Activated naive CD8-positive, alpha-beta T cell treated with anti-CD3 and anti-CD28 coated beads, Interleukin-2, amount 50 U/mL, for 24 hours (primary cell): ENCODE measurements at regions not wholly inside any gene's neighbourhood (a gene's known extent, or its start where the extent isn't known, plus 50 kb on each side); places are given as distances from the start of the nearest gene placed in this dataset.

Experiments
- ATAC-seq: fragments of 150-1000 bp; cut with Tn5 transposase; one replicate; pipeline ENCODE4 v1.10.0; 2021
- DNase-seq: peaks from one replicate; pipeline ENCODE4 v3.0.0; 2021
- H3K27ac Mint-ChIP-seq: one replicate; pipeline ENCODE4 v1.8.0; 2021; ENCODE audit warnings: mild to moderate bottlenecking, mixed read lengths
- H3K27me3 Mint-ChIP-seq: one replicate; pipeline ENCODE4 v1.8.0; 2021; ENCODE audit warnings: mixed read lengths
- H3K36me3 Mint-ChIP-seq: one replicate; pipeline ENCODE4 v1.8.0; 2021; ENCODE audit warnings: low read depth, mixed read lengths
- H3K4me1 Mint-ChIP-seq: one replicate; pipeline ENCODE4 v1.8.0; 2021; ENCODE audit warnings: mixed read lengths
- H3K4me3 Mint-ChIP-seq: one replicate; pipeline ENCODE4 v1.8.0; 2021; ENCODE audit warnings: mild to moderate bottlenecking, moderate library complexity, mixed read lengths
- H3K9me3 Mint-ChIP-seq: one replicate; pipeline ENCODE4 v1.8.0; 2021; ENCODE audit warnings: mixed read lengths

DNA sequence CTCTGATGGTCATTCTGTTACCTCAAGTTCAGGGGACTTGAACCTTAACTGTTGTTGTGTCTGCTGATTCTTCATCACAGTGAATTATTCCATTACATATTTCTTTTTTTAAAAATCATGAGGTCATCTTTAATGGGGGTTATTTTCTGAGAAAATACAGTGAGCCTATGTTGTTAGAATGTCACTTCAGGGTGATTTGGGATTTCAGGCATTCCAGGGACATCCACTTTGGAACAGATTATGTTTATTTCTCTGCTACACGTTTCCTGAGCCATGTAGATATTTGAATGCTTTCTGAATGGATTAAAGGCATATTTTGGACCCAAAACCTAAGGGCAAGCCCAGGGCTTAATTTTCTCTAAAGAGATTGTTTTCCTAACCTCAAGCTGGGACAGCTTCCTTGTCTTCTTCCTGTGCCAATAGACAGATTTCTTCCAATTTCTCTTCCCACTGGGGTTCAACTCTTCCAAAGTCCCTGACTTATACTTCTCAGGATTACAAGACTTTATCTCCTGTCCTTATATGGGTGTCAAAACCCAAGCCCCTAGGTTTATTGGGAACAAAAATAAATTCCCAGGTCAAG lies 271.7 kb downstream of the ARHGAP12 start:
- Mint-ChIP-seq H3K27ac (no peak overlapping the region), H3K27me3 (peaks cover 10% of the 10 kb centered on the region), H3K9me3 (no peaks in the 10 kb centered on the region), H3K36me3 (no peaks in the 10 kb centered on the region), H3K4me1 (no peaks in the 10 kb centered on the region), H3K4me3 (no peak overlapping the region)
- ATAC-seq = no peak
- DNase-seq = no peak

DNA sequence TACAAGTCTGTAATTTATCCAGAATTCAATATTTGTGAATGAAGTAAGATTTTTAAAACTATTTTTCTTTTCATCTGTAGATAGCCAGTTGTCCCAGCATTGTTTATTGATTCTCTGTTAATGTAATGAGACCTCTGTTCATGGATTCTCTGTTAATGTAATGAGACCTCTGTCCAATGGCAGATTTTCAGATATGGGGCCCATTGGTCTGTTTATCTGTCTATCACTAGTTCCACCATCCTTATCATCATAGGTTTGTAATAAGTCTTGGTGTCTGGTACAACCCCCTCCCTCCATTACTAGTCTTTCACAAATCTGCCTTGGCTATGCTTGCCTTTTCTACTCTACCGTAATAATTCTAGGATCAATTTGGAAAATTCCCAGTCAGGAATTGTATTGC lies 276.6 kb downstream of the ARHGAP12 start:
- H3K9me3 Mint-ChIP-seq = no peaks in the 10 kb centered on the region
- H3K4me3 Mint-ChIP-seq = no peak overlapping the region
- H3K4me1 Mint-ChIP-seq = no peaks in the 10 kb centered on the region
- peaks cover 13% of the 10 kb centered on the region for H3K27me3 Mint-ChIP-seq
- H3K36me3 Mint-ChIP-seq = no peaks in the 10 kb centered on the region
- H3K27ac Mint-ChIP-seq = no peak overlapping the region
- ATAC-seq = no peak
- no peak for DNase-seq

DNA sequence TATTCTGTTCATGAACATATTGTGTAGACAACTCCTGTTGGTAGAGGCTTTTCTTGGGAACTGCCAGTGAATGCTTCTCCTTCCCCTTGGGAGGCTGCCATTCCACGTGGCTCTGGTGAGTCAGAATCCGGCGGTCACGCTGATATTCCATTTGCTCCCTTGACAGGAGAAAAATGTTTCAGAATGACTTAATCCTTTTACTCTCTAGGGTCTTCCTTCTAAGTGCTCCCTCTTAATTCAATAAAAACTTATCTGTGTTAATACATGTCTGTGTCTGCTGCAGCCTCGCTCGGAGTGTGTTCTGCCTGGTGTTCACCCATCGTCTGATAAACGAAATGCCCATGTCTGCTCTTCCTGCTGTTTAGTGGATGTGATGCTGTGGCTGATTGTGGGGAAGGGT lies 278.6 kb downstream of the ARHGAP12 start:
- Mint-ChIP-seq H3K9me3 (no peaks in the 10 kb centered on the region), H3K36me3 (no peaks in the 10 kb centered on the region), H3K27me3 (peaks cover 8% of the 10 kb centered on the region), H3K4me3 (no peak overlapping the region), H3K27ac (no peak overlapping the region), H3K4me1 (no peaks in the 10 kb centered on the region)
- no peak for ATAC-seq
- DNase-seq = no peak

DNA sequence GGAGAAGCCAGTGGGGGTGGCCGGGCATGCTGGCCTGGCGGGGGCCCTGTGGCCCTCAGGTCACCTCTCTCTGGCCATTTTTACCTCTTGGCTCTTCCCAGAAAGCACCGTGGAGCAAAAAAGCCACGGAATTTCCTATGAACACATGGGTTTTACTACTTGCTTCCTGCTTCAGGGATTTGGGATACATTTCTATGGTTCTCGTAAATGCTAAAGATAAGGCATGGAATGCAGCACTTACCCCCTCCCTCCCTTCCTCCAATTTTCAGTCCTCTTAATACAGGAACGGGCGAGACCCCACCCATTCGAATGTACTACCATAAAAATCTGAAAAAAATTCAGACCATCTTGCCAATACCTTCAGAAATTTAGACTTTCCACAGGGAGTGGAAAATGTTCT lies 279.7 kb downstream of the ARHGAP12 start:
- Mint-ChIP-seq H3K4me1 (no peaks in the 10 kb centered on the region), H3K27me3 (peaks cover 10% of the 10 kb centered on the region), H3K27ac (no peak overlapping the region), H3K4me3 (no peak overlapping the region), H3K9me3 (no peaks in the 10 kb centered on the region), H3K36me3 (no peaks in the 10 kb centered on the region)
- DNase-seq = no peak
- ATAC-seq = no peak

DNA sequence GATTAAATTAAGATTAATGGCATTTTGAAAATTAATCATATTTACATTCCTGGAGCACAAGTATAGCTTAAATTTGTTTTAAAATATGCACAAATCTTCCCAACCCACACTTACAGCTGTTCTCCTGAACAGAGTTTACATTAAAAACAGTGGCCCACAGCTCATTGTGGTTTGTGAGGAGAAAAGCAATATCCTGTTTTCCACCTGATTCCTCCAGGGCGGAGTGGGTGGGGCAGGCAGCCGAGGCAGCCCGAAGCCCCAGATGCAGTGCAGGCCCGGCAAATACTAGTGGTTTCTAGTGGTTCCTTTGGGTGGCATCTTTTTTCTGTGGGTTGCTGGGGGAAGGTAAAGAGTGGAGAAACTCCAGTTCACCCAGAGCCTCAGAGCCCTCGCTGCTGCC lies 280.8 kb downstream of the ARHGAP12 start:
- no peak overlapping the region for H3K27ac Mint-ChIP-seq

DNA sequence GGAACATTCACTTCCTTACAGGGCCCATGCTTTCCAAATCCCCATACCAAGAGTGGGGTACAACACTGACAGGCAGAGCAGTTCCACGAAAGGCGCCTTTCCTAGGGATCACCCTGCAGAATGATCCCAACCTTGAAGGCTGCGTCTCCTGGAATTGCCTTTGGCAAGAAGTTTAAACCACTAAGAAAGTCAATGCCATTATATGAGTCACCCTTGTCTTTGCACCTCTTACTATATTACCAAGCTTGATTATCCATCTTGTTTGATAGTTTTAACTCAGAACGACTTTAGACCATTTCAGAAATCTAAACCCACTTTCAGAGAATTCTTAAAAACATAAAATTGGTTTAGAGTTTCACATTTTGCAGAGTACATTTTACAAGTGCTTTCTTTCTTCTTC lies 282.1 kb downstream of the ARHGAP12 start:
- no peak for DNase-seq
- no peak for ATAC-seq
- Mint-ChIP-seq H3K27me3 (peaks cover 8% of the 10 kb centered on the region), H3K4me3 (no peak overlapping the region), H3K4me1 (no peaks in the 10 kb centered on the region), H3K36me3 (no peaks in the 10 kb centered on the region), H3K9me3 (no peaks in the 10 kb centered on the region), H3K27ac (no peak overlapping the region)

More for the DNA sequence above, 280.8 kb downstream of the ARHGAP12 start:
- DNase-seq = no peak
- Mint-ChIP-seq H3K27me3 (peaks cover 8% of the 10 kb centered on the region), H3K36me3 (no peaks in the 10 kb centered on the region), H3K4me3 (no peak overlapping the region), H3K9me3 (no peaks in the 10 kb centered on the region), H3K4me1 (no peaks in the 10 kb centered on the region)
- ATAC-seq = no peak

DNA sequence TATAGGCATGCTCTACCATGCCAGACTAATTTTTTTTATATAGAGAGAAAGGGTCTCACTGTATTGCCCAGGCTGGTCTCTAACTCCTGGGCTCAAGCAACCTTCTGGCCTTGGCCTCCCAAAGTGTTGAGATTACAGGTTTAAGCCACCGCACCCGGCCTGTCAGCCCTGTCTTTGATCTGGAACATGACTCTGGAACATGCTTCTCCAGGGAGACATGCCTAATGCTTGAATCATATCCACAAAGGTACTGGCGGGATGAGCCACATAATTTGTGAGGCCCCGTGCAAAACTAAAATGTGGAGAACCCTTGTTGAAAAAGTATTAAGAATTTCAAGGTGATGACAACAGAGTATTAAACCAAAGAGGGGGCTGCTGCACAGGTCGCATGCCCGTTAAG lies 282.8 kb downstream of the ARHGAP12 start:
- ATAC-seq (no peak), DNase-seq (no peak)
- no peaks in the 10 kb centered on the region for H3K4me1 Mint-ChIP-seq
- peaks cover 8% of the 10 kb centered on the region for H3K27me3 Mint-ChIP-seq
- H3K36me3 Mint-ChIP-seq = no peaks in the 10 kb centered on the region
- H3K9me3 Mint-ChIP-seq = no peaks in the 10 kb centered on the region
- no peak overlapping the region for H3K4me3 Mint-ChIP-seq
- no peak overlapping the region for H3K27ac Mint-ChIP-seq

DNA sequence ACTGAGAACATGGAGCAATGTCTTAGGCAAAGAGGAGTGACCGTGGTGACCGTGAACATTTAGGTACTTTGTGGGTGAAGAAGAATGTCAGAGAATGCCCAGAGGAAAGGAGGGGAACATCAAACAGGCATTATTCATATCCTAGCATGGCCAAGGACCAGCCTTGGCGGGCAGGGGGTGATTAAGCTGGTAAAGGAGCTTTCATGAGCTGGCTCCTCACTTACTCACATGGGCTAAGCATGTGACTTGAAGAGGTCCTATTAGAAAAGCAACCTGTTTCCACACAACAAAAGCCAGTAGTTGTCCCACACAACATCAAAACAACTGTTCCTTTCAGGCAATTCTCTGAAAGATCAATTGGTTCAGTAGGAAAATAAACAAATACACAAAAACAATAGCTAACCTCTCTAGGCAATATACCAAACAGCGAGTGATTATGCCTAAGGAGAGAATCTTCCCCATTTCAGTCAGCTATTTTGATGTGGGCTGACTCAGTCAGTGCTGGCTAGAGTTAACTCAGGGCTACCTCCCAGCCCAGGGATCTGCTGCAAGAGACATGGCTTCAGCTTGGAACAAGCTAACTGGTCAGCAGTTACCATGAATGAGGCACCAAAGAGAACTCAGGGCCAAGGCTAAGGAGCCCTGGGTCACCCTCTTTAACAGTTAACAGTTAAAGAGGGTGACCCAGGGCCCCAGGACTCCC lies 283.5 kb downstream of the ARHGAP12 start:
- Mint-ChIP-seq H3K4me1 (no peaks in the 10 kb centered on the region), H3K9me3 (no peaks in the 10 kb centered on the region), H3K27me3 (peaks cover 8% of the 10 kb centered on the region), H3K4me3 (no peak overlapping the region), H3K27ac (no peak overlapping the region), H3K36me3 (no peaks in the 10 kb centered on the region)
- DNase-seq (no peak), ATAC-seq (no peak)

DNA sequence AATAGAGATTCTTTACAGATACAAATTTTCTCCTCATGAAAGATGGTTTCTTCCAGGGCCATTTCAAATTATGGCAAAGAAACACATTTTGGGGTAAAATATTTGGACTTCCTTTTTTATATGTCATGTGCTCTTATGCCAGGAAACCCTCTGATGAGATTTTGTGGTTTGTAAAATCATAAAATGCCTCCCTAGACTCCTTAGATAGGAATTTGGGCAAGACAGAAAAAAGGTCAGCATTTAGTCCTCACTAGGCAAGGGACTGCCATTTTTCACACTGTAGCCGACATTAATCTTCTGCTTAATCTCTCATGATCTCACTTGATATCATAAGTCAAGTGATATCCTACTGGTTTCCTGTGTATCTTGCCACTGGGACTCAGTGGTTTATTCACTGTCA lies 286.4 kb downstream of the ARHGAP12 start:
- no peak overlapping the region for H3K27ac Mint-ChIP-seq
- ATAC-seq (no peak), DNase-seq (no peak)
- peaks cover 2% of the 10 kb centered on the region for H3K36me3 Mint-ChIP-seq
- H3K9me3 Mint-ChIP-seq = peaks cover 9% of the 10 kb centered on the region
- no peak overlapping the region for H3K4me3 Mint-ChIP-seq
- peaks cover 3% of the 10 kb centered on the region for H3K27me3 Mint-ChIP-seq
- no peaks in the 10 kb centered on the region for H3K4me1 Mint-ChIP-seq

DNA sequence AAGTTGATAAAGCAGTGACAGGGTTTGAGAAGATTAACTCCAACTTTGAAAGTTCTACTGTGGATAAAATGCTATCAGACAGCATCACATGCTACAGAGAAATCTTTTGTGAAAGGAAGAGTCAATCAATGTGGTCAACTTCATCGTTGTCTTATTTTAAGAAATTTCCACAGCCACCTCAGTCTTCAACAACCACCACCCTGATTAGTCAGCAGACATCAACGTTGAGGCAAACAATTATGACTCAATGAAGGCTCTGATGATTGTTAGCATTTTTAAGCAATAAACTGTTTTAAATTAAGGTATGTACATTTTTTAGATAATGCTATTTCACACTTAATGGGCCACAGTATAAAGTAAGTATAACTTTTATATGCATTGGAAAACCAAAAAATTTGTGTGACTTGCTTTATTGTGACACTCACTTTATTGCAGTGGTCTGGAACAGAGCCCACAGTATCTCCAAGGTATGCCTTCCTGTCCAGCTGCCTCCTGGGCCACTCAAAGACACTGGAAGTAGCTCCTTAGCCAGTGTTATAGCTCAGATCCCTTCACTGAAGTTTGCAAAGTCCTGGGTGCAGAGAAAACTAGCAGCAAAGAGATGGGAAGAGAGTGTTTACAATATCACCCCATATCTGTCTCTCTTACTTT lies 293.1 kb downstream of the ARHGAP12 start:
- ATAC-seq = no peak
- Mint-ChIP-seq H3K36me3 (peaks cover 2% of the 10 kb centered on the region), H3K9me3 (peaks cover 9% of the 10 kb centered on the region), H3K4me3 (no peak overlapping the region), H3K27ac (no peak overlapping the region), H3K4me1 (no peaks in the 10 kb centered on the region), H3K27me3 (peaks cover 2% of the 10 kb centered on the region)
- no peak for DNase-seq

DNA sequence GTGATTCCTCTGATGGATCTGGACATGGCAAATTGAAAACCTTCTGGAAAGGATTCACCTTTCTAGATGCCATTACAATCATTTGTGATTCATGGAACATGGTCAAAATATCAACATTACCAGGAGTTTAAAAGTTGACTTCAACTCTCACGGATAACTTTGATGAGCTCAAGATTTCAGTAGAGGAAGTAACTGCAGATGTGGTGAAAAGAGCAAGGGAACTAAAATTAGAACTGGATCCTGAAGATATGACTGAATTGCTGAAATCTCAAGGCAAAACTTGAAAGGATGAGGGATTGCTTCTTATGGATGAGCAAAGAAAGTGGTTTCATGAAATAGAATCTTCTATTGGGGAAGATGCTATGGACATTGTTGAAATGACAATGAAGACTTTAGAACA lies 293.6 kb downstream of the ARHGAP12 start:
- peaks cover 2% of the 10 kb centered on the region for H3K36me3 Mint-ChIP-seq
- no peaks in the 10 kb centered on the region for H3K4me1 Mint-ChIP-seq
- ATAC-seq (no peak), DNase-seq (no peak)
- H3K27ac Mint-ChIP-seq = no peak overlapping the region
- H3K9me3 Mint-ChIP-seq = peaks cover 9% of the 10 kb centered on the region
- peaks cover 2% of the 10 kb centered on the region for H3K27me3 Mint-ChIP-seq
- no peak overlapping the region for H3K4me3 Mint-ChIP-seq

DNA sequence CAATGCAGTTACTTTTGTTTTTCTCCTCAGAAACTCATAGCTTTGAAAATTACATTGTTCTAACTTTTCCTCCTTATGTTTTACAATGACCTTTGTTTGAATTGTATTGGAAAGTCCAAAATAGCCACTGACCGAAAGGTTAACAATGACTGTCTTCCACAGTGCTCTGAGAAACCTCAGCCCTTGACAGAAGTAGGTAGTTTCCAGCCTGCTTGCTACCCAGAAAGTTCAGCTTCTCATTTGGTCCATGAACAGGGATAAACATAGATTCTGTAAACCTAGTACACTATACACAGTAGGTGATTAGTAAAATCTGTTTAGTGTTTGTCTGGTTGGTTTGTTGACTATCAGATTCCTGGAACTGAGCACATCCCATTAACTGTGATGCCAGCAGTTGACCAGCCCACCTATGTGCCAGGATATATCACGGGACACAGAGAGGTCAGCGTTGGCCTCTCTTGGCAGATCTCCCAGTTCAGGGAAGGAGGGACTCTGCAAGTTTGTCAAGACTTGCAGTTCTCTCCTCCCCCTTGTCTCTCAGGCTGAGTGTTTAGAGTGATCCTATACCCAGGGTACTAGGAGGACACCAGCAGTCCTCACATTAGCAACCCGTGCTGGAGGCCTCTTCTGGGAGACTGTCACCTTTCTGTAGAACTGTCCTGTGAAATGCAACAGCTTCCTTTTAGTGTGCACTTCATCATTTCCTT lies 297.6 kb downstream of the ARHGAP12 start:
- Mint-ChIP-seq H3K27me3 (peaks cover 6% of the 10 kb centered on the region), H3K9me3 (peaks cover 12% of the 10 kb centered on the region), H3K36me3 (peaks cover 5% of the 10 kb centered on the region), H3K4me1 (no peaks in the 10 kb centered on the region), H3K4me3 (no peak overlapping the region), H3K27ac (no peak overlapping the region)
- ATAC-seq (peak; percentile 54), DNase-seq (no peak)

DNA sequence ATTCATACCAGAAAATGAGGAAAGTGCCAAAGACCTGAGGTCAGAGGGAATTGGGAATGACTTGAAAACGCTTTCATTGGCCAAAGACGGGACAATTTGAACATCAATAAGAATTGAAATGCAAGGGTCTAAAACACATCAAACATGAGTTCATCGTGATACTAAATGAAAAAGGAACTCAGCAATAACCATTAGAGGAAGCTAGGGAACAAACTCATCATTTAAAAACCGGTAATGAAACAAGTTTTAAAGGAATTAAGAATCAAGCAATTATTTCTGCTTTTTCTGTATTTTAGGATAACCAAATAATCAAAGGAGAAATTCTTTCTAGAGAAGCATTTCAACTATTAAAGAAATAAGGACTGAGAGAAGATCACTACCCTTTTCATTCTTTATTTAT lies 303.1 kb downstream of the ARHGAP12 start:
- ATAC-seq (no peak), DNase-seq (no peak)
- peaks cover 9% of the 10 kb centered on the region for H3K36me3 Mint-ChIP-seq
- H3K9me3 Mint-ChIP-seq = peaks cover 26% of the 10 kb centered on the region
- no peaks in the 10 kb centered on the region for H3K4me1 Mint-ChIP-seq
- no peak overlapping the region for H3K4me3 Mint-ChIP-seq
- H3K27ac Mint-ChIP-seq = no peak overlapping the region
- H3K27me3 Mint-ChIP-seq = peaks cover 4% of the 10 kb centered on the region

DNA sequence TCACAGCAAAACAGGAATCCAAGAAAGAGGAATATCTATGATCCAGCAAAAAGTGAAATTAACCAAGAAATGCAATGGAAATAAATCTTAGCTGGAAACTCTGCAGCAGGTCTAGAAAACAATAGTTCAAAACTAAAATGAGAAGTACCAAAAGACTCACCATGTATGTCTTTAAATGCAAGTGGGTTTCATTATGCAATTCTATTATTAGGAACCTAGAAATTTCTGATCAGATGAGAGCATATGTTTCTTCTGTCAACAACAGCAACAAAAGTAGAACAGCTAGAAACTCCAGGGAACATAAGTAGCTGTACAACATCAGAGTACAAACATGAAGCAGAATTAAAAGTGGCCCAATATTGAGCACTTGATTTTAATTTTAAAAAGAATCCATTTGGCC lies 304.0 kb downstream of the ARHGAP12 start:
- Mint-ChIP-seq H3K36me3 (peaks cover 9% of the 10 kb centered on the region), H3K27me3 (peaks cover 4% of the 10 kb centered on the region), H3K4me1 (no peaks in the 10 kb centered on the region), H3K9me3 (peaks cover 26% of the 10 kb centered on the region), H3K4me3 (no peak overlapping the region), H3K27ac (no peak overlapping the region)
- DNase-seq = no peak
- ATAC-seq = no peak

DNA sequence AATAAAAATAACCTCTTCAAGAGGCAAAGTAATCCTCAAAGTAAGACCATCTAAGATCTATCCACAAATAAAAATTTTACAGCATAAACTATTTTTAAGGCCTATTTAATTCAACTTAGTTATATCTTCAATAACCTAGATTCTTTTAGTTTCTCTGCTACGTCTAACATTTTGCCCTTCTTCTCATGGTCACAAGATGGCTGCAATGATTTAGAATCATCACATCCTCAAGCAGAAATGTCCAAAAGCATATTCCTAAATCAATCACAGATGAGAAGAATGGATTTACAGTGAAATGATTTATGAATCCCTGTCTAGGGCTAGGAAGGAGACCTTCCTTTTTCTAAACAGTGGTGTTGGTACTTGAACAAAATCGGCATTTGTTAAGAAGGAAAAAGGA lies 304.7 kb downstream of the ARHGAP12 start:
- Mint-ChIP-seq H3K36me3 (peaks cover 9% of the 10 kb centered on the region), H3K27me3 (no peaks in the 10 kb centered on the region), H3K9me3 (peaks cover 26% of the 10 kb centered on the region), H3K4me1 (no peaks in the 10 kb centered on the region), H3K4me3 (no peak overlapping the region), H3K27ac (no peak overlapping the region)
- no peak for ATAC-seq
- DNase-seq = no peak
